Brain pericyte (primary cell): ENCODE measurements at regions not wholly inside any gene's neighbourhood (a gene's known extent, or its start where the extent isn't known, plus 50 kb on each side); places are given as distances from the start of the nearest gene placed in this dataset.

Experiments used
- DNase-seq: peaks from one replicate; pipeline ENCODE4 v3.0.0-alpha.2; 2012; ENCODE audit warnings: low read depth, low spot score

DNA sequence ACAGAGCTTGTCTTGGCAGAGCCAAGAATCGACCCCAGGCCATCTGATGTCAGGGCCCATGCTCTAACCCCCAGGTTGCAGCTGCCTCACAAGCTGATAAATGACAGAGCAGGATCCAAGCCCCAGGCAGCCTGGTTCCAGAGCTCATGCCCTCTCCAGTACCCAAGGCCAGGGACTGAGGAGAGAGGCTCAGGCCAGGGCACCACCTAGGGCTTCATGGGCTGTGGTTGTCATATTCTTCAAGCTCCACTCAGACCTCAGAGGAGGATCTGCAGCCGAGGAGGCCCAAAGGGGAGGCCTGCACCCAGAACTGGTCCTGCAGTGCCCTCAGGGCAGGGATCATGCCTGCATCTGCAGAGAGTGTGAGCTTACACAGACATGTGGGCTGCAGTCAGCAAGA is 301.1 kb downstream of the MATN1 start:
- no peak for DNase-seq

DNA sequence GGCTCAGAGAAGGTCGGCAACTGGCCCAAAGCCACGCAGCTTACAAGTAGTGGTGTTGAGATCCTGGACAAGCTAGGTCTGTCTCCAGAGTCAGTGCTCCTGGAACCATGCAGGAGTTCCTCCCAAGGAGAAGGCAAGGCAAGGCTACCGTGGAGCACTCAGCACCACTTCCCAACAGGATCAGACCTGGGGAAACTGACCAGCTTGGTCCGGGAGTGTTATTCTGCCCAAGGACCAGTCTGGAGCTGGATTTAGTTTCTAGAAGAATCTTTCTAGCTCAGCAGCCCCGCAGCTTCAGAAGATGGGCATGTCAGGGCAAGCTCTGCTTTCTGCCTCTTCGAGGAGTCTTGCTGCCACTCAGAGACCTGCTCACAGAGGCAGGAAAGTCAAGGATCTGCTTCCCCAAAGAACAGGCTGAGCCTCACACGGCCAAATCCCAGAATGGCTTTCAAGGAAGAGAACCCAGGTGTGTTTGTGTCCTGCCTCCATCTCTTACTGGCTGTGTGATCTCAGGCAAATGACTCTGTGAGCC is 302.8 kb downstream of the MATN1 start:
- DNase-seq, result no peak

DNA sequence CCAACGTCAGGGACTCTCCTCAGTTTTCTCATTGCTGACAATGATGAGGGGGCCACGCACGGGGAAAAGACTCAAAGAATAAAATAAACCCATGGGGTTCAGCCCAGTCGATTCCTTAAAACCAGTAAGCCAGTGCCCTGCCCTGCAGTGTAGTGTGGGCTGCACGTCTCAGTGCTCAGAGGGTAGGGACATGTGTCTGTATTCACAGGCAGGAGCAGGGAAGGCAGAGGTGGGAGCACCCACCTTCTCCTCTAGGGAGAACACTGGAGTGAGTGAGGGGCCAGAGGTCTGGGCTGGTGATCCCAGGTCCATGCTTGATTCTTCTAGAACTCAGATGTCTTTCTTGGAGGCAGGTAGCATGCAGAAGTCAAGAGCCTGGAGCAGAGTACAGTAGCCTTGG is 303.6 kb downstream of the MATN1 start:
- DNase-seq, result no peak

DNA sequence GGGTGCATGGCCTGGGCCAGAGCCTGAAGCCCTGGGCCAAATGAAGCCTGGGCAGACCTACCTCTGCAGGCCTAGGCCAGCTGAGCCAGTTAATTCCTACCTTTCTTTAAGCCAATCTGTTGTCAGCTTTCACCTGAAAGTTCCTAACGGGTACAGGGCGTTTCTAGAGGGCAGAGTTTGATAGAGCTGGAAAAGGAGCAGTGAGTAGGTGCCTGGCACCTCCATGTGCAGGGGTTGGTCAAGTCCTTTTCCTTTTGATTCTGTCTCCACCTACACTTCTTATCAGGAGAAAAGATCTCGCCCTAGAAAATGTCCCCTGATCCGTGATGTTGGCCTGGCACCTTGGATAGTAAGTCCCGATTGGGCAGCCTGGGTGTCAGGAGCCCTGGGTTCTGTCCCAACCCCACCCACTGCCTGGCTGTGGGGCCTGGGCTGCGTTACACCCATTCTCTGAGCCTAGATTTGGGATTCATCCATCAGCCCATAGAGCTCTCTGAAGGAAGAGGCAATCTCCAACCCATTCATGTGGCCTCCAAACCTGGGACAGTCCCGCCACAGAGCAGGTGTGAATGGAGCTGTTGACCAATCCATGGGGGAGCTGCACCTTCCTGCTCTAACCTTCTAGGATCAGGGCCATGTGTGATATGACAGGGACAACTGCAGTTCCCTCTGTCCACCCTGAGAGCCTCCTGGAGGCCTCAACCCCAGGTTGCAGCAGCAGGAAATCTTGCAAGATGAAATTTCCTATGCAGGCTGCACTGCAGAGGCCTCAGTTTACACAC is 304.3 kb downstream of the MATN1 start:
- DNase-seq, result no peak

DNA sequence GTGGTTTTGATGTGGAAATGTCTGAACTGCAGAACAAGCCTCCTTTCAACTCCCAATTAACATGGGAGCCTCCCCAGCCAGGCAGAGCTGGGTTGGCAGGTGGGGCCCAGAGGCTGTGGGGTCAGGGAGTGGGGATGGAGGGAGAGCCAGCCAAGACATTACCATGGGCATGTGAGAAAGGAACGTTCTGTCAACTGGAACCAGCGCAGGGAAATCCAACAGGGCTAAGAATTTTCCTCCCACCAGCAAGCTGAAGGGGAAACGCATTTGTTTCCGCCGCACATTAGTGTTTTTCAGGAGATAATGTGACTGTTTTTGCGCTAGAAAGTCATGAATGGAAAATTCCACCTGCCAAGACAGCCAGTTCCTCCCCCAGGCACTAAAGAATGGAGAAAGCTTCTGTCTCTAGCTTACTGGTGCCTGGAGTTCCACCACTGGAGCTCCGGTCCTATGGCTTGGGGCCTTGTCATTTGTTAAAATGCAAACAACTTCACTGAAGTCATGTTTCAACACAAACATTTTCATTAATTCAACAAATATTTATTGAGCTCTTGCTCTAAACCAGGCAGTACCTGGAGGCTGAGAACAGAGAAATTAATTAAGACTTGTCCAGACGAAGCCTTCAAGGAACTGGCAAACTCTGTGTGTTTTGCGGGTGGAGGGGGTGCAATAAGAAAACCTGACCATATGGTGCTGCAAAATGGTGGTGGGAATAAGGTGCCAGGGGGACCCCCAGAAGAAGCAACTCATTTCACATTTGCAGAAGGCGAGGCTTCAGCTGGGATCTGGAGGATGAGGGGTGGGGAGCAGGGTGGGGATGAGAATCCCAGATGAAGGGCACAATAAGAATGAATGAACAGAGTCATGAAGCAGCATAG is 305.1 kb downstream of the MATN1 start:
- no peak for DNase-seq

DNA sequence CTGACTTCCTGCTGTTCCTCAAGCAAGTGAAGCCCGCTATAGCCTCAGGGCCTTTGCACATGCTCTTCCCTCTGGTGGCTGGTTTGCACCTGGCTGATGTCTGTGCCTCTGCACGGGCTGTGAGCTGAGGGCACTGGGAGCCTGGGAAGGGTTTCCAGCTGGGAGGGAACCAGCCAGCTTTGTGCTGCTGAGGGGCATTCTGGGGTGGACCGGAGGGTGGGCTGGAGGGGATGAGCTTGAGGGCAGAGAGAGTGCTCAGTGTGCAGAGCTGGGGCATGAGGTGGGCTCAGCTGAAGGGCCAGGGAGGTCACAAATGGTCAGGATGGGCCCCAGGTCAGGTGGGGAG is 305.7 kb downstream of the MATN1 start:
- DNase-seq, result no peak

DNA sequence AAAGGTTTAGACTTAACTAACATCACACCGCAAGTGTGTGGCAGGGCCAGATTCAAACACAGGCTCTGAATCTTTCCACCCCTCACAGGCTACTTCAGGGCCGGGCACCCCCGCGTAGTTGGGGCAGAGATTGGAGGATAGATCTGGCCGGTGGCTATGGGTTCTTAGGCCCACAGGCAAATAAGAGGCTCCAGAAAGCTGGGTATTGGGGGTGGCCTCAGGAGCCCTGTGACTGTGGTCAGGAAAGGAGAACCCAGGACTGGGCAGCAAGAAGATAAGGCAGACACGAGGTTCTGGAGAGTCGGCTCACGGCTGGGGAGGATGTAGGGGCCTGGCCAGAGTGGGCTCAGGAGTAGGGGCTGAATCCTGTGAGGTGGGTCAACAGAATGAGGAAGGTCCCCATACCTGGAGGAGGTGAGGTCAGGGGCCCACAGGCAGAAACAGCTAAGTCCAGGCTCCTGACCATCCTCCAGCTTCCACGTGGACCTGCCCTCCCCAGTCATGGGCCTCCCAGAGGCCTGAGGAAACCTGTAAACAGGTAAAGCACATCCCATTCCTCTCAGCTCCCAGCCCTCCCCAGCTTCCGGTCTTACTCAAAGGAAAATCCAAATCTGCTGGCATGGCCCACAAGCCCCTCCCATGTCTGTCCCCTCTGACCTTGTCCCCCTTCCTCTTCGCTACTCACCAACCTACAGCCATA is 306.2 kb downstream of the MATN1 start:
- DNase-seq, result no peak

- no peak for DNase-seq
Measured at GRCh38 chr1:30416221-30416820, 307.1 kb downstream of the MATN1 start.

DNA sequence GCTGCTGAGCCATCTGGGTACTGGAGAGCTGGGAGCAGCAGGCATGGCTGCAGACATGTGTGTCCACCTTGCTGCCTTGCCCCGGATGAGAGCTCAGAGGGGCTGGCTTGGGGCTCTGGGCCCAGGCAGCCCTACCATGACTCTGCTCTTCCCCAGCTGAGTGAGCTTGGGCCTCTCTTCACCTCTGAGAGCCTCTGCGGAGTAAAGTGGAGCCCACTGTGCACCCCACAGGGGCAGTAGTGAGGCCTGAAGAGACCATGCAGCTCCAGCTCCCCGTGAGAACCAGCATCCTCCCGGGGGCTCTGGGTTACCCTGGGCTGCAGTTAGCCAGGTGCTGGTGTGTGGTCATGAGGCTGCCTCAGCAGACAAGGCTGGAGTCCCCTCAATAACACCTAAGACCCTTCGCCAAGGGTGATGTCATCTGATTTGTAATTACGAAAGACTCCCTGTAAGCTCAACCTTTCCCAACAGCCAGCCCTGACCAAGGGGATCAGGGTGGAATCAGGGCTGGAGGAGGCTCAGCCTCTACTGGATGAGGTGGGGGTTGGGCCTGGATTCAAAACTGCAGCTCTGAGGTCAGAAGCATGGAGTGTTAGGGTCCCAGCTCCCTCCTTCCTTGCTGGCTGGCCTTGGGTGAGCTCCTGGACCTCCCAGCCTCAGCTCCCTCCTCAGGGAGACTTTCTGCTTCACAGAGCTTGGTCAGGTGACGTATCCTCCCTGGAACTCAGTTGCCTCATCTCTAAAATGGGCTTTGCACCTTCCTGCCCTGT is 308.0 kb downstream of the MATN1 start:
- no peak for DNase-seq

DNA sequence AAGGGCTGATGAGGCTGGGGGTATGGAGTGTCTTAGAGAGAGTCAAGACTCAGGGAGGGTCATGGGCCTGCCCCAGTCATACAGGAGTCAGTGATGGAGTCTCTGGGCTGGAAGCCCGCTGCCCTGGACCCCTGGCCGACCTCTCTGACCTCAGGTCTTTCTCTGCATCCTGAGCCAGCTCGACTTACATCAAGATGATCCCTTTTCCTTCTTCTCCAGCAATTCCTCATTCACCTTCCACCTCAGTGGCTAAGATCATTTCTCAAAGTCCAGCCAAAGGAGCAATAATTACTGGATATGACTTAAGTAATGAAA is 308.6 kb downstream of the MATN1 start:
- DNase-seq, result no peak

DNA sequence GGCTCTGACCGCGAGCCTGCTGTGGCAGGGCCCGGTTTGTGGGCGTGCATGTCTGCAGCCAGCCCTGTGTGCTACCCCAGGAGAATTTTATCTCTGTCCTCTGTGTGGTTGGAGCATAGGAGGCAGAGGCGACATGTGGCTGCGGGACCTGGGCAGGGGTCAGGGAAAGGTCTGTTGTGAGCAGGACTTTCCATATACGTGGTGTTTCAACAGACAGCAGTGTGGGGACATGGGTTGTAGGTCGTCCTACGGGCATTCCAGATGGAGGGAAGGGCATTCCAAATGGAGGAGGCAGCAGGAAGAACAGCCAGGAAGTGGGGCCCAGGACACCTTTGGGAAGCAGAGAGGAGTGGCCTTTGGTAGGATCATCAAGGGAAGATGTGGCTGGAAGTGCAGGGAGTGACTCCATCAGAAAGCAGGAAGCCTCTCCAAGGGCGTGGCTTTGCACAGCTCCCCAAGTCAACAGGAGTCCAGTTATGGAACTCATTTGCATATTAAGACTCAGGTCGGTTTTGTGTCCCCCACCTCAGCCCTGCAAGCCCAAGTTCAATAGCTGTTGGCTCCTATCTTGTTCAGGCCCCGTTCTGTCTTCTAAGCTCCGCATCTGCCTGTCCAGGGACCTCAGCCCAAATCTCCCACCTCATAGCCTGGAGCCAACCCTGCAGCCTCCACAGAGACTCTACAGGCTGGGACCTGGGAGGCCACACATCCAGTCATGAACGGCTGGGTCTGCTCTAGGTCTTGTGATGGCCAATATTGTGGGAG is 309.1 kb downstream of the MATN1 start:
- no peak for DNase-seq

DNA sequence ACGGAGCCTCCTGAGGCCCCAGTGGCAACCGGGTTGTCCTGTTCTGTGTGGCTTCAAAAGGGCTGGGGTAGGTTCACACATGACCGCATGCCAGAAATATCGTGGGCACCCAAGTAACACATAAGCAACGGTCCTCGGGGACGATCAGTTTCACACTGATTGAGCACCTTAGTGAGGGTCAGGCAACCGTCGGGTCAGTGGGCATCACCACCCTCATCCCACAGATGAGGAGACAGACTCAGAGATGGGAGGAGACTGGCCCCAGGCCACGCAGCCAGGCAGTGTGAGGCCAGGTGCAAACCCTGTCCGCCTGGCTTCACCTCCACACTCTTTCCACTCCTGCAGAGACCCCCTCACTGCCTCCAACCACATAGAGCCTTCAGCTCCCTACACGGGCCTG is 309.8 kb downstream of the MATN1 start:
- DNase-seq, result no peak

DNA sequence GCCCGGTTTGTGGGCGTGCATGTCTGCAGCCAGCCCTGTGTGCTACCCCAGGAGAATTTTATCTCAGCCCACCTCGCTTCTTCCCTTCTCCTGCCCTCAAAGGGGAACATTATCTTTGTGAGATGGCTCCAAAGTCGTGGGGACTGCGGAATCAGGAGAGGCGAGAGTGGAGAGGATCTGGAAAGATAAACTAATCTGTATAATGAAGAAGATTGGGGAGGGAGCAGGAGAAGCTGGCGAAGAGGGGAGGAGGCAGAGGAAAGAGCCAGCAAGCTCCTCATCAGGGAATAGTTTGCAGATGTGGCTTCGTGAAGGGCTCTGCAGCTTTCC is 310.3 kb downstream of the MATN1 start:
- DNase-seq, result no peak

GRCh38 chr1:30412241-30413110 is 310.9 kb downstream of the MATN1 start:
- no peak for DNase-seq

- DNase-seq, result no peak
Measured at GRCh38 chr1:30411206-30411605, 312.2 kb downstream of the MATN1 start.

DNA sequence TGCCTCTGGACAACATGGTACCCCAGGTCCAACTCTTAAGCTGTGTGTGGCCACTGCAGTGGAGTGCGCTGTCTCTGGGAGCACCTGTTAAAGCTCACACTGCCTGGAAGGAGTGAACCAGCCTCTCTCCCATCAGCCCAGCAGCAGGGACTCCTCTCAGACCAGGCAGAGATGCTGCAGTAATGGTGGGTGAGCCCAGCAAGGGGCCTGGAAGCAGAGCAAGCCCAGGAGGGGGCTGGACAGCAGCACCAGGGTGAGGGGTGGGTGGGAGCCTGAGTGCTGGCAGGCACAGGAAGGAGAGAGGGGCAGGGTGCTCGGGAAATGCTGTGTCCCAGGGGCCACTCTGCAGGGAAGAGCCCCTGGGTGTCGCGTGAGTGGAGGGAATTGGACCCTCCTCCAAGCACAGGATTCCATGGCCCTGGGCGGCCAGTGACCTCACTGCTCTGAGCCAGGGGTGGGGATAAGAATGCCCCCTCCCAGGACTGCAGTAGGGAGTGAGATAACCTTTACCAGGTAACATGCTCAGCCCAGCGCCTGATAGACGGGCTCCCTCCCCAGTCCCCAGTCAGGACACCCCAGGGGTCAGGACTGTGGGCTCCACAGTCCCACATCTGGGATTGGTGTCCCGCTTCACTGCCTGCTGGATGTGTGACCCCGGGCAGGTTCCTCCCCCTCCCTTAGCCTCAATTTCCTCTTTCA is 313.1 kb downstream of the MATN1 start:
- no peak for DNase-seq

- no peak for DNase-seq
Measured at GRCh38 chr1:30409476-30410152, 313.8 kb downstream of the MATN1 start.

DNA sequence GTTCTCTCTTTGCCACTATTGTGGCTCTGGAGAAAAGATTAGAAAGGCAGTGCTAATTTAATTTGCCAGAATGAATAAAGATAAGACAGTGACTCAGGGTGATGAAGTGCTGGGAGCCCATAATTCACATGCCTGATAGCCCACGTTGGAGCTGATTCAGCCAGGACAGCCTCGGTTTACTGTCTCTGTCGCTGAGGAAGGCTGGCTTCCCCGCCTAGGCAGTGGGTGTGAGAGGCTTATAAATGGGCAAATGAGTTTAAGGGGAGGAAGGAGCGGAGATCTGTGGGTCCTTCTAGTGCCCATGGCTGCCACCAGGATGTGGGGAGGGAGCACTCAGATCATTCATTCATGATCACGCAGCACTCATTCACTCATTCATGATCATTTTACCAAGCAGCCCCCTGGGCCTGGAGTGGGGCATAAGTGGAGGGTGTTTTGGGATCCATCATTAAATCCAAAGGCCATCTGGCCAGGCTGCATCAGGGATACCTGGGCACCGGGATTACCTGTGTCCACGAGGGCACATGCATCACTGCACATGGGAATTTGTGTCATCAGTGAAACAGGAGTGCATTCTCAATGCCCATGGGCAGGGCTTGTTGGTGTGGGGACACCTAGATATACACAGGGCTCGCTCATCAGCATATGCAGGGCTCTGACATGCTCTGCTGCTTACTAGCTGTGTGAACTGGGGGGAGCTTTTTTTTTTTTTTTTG is 315.4 kb downstream of the MATN1 start:
- no peak for DNase-seq
